ENCODE measurements at regions not wholly inside any gene's neighbourhood (a gene's known extent, or its start where the extent isn't known, plus 50 kb on each side); places are given as distances from the start of the nearest gene placed in this dataset.

DNA sequence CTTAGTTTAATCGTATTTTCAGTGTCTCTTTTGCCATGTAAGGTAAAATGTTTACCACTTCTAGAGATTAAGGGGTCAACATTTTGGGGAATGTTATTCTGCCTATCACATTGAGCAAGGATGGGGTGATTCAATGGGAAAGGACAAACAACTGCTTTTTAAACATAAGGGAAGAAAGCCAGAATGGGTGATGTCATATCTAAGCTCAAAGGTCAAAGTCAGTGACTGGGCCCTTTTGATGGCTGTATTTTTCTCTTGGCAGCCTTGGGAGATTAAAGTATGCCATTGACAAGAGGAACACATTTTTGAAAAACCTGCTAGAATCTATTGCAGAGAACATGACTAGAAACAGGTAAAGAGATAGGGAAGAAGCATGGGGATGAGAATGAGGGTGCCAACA, 477.3 kb upstream of the IRAK1BP1 start:
- DNase-seq (ENCODE audit: low spot score), result peak; percentile 1

GRCh38 chr6:78397499-78397898, 469.9 kb upstream of the IRAK1BP1 start:
- no peak for DNase-seq (ENCODE audit: low spot score)

DNA sequence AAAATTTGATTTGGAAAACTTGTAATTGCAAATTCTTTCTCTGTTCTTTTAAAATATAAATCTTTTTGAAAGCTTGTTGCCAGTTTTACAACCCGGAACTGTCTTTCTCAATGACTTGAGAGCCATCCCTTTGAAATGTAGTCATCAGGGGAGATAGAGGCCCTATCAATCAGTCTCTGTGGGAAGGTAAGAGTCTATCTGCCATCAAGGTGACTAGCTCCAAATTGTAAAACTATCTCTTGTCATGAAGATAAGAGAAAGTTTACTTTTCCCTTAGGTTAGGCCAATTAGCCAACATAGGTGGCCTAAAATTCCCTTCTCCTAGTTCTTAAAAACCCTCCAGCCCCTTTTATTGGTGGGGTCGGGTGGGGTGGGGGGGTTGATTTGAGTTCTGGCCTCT, 469.1 kb upstream of the IRAK1BP1 start:
- DNase-seq (ENCODE audit: low spot score), result no peak

DNA sequence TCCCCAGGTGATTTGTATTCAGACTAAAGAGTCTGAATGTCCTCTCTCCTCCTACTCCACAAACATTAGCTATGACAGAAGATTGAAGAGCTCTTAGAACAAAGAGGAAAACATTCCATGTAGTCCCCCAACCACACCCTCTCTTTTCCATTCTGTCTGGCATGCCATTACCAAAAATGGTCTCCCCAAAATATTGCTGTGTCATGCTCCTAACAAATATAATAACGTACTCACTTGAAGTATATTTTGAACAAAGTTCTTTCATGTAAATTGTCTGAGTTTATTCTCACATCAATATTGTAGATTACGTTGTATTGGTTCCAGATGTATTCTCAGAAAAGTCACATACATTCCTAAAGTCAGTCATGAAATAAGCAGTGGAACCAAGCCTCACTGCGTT, 467.3 kb upstream of the IRAK1BP1 start:
- DNase-seq (ENCODE audit: low spot score), result no peak

- DNase-seq (ENCODE audit: low spot score), result no peak
Observed at GRCh38 chr6:78427386-78427785, 440.0 kb upstream of the IRAK1BP1 start.

DNA sequence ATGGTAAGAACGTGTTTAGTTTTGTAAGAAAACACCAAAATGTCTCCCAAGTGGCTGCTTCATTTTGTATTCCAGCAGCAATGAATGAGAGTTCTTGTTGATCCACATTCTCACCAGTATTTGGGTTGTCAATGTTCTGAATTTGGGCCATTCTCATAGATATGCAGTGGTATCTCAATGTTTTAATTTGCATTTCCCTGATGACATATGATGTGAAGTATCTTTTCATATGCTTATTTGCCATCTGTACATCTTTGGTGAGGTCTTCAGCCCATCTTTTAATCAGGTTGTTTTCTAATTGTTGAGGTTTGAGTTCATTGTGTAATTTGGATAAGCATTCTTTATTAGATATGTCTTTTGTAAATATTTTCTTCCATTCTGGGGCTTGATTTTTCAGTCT, 436.8 kb upstream of the IRAK1BP1 start:
- no peak for DNase-seq (ENCODE audit: low spot score)

GRCh38 chr6:78435671-78436070, 431.7 kb upstream of the IRAK1BP1 start:
- DNase-seq (ENCODE audit: low spot score), result no peak

DNA sequence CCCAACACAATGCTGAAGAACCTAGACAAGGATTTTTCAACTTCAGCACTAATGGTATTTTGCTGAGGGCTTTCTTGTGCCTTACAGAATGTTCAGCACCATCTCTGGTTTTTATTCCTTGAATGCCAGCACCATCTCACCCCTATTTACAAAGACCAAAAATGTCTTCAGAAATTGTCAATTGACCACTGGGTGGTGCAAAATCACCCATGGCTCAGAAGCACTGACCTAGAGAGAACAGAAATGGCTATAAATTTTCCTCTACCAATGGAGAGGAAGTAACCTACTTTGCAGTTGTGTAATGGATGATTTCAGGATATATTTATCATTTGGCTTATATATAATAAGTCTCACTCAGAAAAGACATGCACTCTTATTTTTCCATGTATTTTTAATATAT, 431.0 kb upstream of the IRAK1BP1 start:
- DNase-seq (ENCODE audit: low spot score), result peak; percentile 7

DNA sequence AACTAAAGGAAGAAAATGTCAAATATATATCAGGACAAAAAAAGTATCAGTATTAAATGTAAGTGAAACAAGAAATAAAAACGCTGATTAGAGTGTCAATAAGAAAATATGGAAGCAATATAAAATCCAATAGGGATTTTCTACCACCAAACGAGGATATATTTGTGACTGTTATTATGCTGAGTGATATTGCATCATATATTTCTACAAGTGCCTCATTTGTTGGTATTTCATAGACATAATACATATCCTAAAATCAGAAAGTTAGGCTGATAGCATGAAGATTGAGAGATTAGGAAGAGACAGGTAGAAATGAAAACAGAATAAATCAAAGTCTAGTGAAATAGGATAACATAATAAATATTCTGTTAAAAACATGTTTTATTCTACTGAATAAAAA, 429.2 kb upstream of the IRAK1BP1 start:
- no peak for DNase-seq (ENCODE audit: low spot score)

GRCh38 chr6:78460711-78461110, 406.6 kb upstream of the IRAK1BP1 start:
- no peak for DNase-seq (ENCODE audit: low spot score)

DNA sequence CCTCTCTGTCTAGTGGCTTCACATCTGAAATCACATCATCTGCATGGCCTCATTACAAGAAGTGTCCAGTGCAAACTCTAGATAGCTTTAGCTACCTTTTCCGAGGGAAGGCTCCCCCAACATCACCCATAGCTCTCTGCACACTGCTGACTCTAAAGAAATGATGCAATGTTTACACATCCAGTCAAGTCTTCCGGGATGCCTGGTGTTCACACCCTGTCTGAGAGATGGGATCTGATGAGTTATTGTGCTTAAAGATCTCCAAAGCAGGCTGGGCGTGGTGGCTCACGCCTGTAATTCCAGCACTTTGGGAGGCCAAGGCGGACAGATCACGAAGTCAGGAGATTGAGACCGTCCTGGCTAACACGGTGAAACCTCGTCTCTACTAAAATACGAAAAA, 404.6 kb upstream of the IRAK1BP1 start:
- peak; percentile 10 for DNase-seq (ENCODE audit: low spot score)

GRCh38 chr6:78465059-78465634, 402.2 kb upstream of the IRAK1BP1 start:
- no peak for DNase-seq (ENCODE audit: low spot score)

GRCh38 chr6:78476561-78476960, 390.8 kb upstream of the IRAK1BP1 start:
- DNase-seq (ENCODE audit: low spot score), result no peak

DNA sequence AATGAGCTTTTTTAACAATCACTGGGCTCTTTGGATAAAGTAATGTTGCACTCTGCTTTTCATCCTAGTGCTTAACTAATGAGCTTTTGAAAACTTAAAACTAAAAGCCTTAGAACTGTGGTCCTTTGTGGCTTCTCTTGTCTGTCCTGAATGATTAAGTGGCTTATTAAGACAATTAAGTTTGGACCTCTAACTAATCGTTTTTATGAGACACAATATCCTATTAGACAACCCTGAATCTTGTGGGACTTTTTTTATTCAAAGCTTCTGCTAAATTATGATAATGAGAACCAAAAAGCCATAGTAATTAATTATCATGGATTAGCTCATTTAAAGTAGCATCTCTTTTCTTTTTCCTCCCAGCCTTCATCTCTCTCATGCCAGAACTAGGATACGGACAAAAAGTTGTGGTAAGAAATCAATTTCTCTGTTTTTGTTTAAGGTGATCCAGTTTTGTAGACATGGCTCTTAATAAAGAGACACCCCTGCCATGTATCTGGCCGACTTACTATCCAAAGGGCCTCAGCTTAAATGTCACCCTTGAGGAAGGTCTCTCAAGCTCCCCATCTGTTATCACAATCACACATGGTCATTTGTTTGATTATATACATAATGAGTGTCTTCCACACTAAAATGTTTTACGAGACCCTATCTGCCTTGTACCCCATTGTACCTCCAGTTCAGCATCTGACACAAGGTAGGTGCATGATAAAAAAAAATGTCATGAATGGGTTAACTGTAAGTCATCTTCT, 384.4 kb upstream of the IRAK1BP1 start:
- DNase-seq (ENCODE audit: low spot score), result no peak

GRCh38 chr6:78483553-78484197, 383.7 kb upstream of the IRAK1BP1 start:
- no peak for DNase-seq (ENCODE audit: low spot score)

GRCh38 chr6:78484198-78485064, 382.9 kb upstream of the IRAK1BP1 start:
- no peak for DNase-seq (ENCODE audit: low spot score)

- no peak for DNase-seq (ENCODE audit: low spot score)
Observed at GRCh38 chr6:78487401-78487800, 379.9 kb upstream of the IRAK1BP1 start.

DNA sequence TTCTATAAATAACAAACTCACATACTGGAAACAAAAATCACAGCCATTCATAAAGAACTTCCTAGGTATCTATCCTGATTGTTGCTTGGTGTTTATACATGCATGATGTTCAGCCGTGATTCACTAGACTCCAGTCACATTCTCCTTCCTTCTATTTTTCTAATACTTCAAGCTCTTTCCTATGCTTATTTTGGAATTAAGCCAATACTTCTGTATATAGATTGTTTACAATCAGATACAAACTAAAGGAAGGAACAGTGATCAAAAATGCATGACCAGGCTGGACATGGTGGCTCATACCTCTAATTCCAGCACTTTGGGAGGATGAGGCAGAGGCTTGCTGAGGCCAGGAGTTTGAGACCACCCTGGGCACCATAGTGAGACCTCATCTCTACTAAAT, 377.5 kb upstream of the IRAK1BP1 start:
- DNase-seq (ENCODE audit: low spot score), result no peak

DNA sequence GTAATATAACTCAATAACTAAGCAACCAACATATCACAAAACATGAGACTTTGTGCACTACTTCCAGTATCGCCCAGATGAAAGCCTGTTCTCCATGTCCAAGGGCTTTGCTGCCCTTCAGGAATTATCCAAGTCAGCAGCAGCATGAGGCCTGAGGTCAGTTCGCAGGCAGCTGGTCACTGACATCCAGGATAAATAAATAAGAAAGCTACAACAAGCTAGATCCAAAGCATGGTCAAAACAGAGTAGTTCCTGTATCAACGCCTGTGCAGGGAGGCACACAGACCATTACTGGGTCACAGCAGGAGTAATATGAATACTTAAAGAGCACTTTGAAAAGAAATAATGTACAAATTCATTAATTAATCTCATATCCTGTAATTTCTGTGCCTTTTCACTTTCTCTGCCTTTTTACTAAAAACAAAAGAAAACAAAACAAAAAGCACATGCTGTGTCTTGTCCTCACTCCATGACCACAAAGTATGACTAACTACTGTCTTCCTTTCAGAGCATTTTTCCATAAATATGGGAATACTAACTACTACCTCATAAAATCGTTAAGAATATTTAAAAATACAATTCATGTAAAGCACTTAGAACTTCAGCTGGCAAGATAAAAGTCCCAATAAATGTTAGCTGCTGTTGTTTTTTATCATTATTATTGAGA, 374.9 kb upstream of the IRAK1BP1 start:
- no peak for DNase-seq (ENCODE audit: low spot score)

DNA sequence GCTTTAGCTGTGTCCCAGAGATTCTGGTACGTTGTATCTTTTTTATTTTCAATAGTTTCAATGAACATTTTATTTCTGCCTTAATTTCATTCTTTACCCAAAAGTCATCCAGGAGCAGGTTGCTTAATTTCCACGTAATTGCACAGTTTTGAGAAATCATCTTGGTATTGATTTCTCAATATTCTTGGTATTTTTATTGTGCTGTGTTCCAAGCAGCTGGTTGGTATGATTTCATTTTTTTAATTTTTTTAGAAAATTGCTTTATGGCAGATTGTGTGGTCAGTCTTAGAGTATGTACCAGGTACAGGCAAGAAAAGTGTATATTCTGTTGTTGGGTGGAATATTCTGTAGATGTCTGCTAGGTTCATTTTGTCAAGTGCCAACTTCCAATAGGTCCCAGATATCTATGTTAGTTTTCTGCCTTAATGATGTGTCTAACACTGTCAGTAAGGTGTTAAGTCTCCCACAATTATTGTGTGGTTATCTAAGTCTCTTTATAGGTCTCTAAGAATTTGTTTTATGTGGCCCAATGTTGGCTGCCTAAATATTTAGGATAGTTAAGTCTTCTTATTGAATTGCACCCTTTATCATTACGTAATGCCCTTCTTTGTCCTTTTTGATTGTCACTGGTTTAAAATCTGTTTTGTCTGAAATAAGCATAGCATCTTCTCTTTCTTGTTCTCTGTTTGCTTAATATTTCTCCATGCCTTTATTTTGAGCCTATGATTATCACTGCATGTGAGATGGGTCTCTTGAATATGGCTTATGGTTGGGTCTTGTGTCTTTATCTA, 366.9 kb upstream of the IRAK1BP1 start:
- DNase-seq (ENCODE audit: low spot score), result no peak

GRCh38 chr6:78502386-78502887, 364.9 kb upstream of the IRAK1BP1 start:
- DNase-seq (ENCODE audit: low spot score), result no peak
